Ectodermal cell (in vitro differentiated cells): ENCODE measurements at regions not wholly inside any gene's neighbourhood (a gene's known extent, or its start where the extent isn't known, plus 50 kb on each side); places are given as distances from the start of the nearest gene placed in this dataset.

Experiments
- H3K27ac ChIP-seq: 2 replicates; pipeline ENCODE4 v1.7.0; 2013; ENCODE audit warnings: mild to moderate bottlenecking, low read depth, low read length; ENCODE audit not compliant: insufficient read depth, poor library complexity, severe bottlenecking
- H3K27me3 ChIP-seq: 2 replicates; pipeline ENCODE4 v1.7.0; 2013; ENCODE audit warnings: mild to moderate bottlenecking, low read length; ENCODE audit not compliant: insufficient read depth, control insufficient read depth, poor library complexity, severe bottlenecking
- H3K36me3 ChIP-seq: one replicate; pipeline ENCODE4 v1.7.0; 2013; ENCODE audit warnings: low read length; ENCODE audit not compliant: control insufficient read depth, insufficient read depth
- H3K4me1 ChIP-seq: one replicate; pipeline ENCODE4 v1.7.0; 2013; ENCODE audit warnings: low read length; ENCODE audit not compliant: control insufficient read depth, insufficient read depth
- H3K4me3 ChIP-seq: 2 replicates; pipeline ENCODE4 v1.7.0; 2013; ENCODE audit warnings: low read depth, low read length, control low read depth; ENCODE audit not compliant: insufficient read depth
- H3K9me3 ChIP-seq: 2 replicates; pipeline ENCODE4 v1.7.0; 2013; ENCODE audit warnings: mild to moderate bottlenecking, low read length, moderate library complexity; ENCODE audit not compliant: control insufficient read depth
- WGBS, 2 experiments: methylation state at CpG; one replicate each; pipeline ENCODE4 v1.1.7; 2013; ENCODE audit warnings: missing lambda C conversion rate in 2 of 2; 5-methylcytosine and 5-hydroxymethylcytosine counted together

- H3K9me3 ChIP-seq, result no peaks in the 10 kb centered on the region
- no peak overlapping the region for H3K27ac ChIP-seq
- WGBS, 2 experiments, result 100% methylated on average over 1 of the region's 1 CpG; no CpG with 5 or more reads in 1 of the 2 experiments
These were observed 139.9 kb upstream of the B3GALT2 start for GRCh38 chr1:193326296-193326695.

GRCh38 chr1:193325771-193326170 is 139.4 kb upstream of the B3GALT2 start:
- H3K36me3 ChIP-seq, result no peaks in the 10 kb centered on the region
- H3K4me3 ChIP-seq, result no peak overlapping the region
- H3K27ac ChIP-seq, result no peak overlapping the region
- H3K27me3 ChIP-seq, result no peaks in the 10 kb centered on the region
- H3K9me3 ChIP-seq, result no peaks in the 10 kb centered on the region
- WGBS, 2 experiments, result 85 to 93% methylated on average over 4 of the region's 4 CpGs
- no peaks in the 10 kb centered on the region for H3K4me1 ChIP-seq

More at GRCh38 chr1:193326296-193326695, 139.9 kb upstream of the B3GALT2 start:
- no peaks in the 10 kb centered on the region for H3K36me3 ChIP-seq
- H3K4me1 ChIP-seq, result no peaks in the 10 kb centered on the region
- H3K27me3 ChIP-seq, result no peaks in the 10 kb centered on the region
- H3K4me3 ChIP-seq, result no peak overlapping the region

- H3K9me3 ChIP-seq, result no peaks in the 10 kb centered on the region
- no peaks in the 10 kb centered on the region for H3K4me1 ChIP-seq
- 100% methylated on average over 1 of the region's 1 CpG; no CpG with 5 or more reads in 1 of the 2 experiments for WGBS, 2 experiments
- H3K27me3 ChIP-seq, result no peaks in the 10 kb centered on the region
- H3K4me3 ChIP-seq, result no peak overlapping the region
- H3K36me3 ChIP-seq, result no peaks in the 10 kb centered on the region
- no peak overlapping the region for H3K27ac ChIP-seq
These were observed 138.6 kb upstream of the B3GALT2 start for GRCh38 chr1:193325042-193325441.

DNA sequence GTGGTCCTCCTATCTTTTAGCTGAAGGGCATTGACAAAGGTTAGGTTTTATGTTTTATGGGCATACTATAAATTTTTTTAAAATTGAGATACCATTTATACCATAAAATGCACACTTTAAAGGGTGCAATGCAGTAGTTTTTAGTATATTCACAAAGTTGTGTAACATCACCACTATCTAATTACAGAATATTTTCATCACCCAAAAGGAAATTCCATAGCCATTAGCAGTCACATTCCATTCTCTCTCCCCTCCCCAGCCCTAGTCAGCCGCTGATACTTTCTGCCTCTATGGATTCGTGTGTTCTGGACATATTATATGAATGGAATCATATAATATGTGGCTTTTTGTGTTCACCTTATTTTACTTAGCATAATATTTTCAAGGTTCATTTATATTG is 135.8 kb upstream of the B3GALT2 start:
- no peaks in the 10 kb centered on the region for H3K27me3 ChIP-seq
- no CpG with 5 or more reads among the region's 2 CpGs for WGBS, 2 experiments
- H3K4me3 ChIP-seq, result no peak overlapping the region
- H3K4me1 ChIP-seq, result no peaks in the 10 kb centered on the region
- H3K27ac ChIP-seq, result no peak overlapping the region
- H3K9me3 ChIP-seq, result no peaks in the 10 kb centered on the region
- no peaks in the 10 kb centered on the region for H3K36me3 ChIP-seq

GRCh38 chr1:193321242-193321840 is 134.9 kb upstream of the B3GALT2 start:
- WGBS, 2 experiments, result 88 to 100% methylated on average over 2 of the region's 2 CpGs
- H3K27ac ChIP-seq, result no peak overlapping the region

GRCh38 chr1:193320270-193320669 is 133.9 kb upstream of the B3GALT2 start:
- Histone ChIP-seq H3K27ac (no peak overlapping the region), H3K4me3 (no peak overlapping the region), H3K9me3 (no peaks in the 10 kb centered on the region), H3K4me1 (no peaks in the 10 kb centered on the region), H3K36me3 (no peaks in the 10 kb centered on the region), H3K27me3 (no peaks in the 10 kb centered on the region)
- WGBS, 2 experiments, result 96 to 100% methylated on average over 2 of the region's 2 CpGs

More at GRCh38 chr1:193321242-193321840, 134.9 kb upstream of the B3GALT2 start:
- H3K27me3 ChIP-seq, result no peaks in the 10 kb centered on the region
- no peaks in the 10 kb centered on the region for H3K4me1 ChIP-seq
- no peak overlapping the region for H3K4me3 ChIP-seq
- H3K9me3 ChIP-seq, result no peaks in the 10 kb centered on the region
- H3K36me3 ChIP-seq, result no peaks in the 10 kb centered on the region

DNA sequence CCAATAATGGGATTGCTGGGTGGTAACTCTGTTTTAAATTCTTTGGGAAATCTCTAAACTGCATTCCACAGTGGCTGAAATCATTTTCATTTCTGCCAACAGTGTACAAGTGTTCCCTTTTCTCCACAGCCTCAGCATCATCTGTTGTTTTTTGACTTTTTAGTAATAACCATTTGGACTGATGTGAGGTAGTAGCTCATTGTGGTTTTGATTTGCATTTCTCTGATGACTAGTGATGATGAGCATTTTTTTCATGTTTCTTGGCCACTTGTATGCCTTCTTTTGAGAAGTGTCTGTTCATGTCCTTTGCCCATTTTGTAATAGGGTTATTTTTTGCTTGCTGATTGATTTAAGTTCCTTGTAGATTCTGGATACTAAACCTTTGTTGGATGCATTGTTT is 131.9 kb upstream of the B3GALT2 start:
- Histone ChIP-seq H3K4me3 (no peak overlapping the region), H3K27me3 (no peaks in the 10 kb centered on the region), H3K27ac (no peak overlapping the region), H3K36me3 (no peaks in the 10 kb centered on the region), H3K9me3 (no peaks in the 10 kb centered on the region), H3K4me1 (no peaks in the 10 kb centered on the region)

- Histone ChIP-seq H3K27me3 (no peaks in the 10 kb centered on the region), H3K36me3 (no peaks in the 10 kb centered on the region), H3K9me3 (no peaks in the 10 kb centered on the region), H3K4me1 (no peaks in the 10 kb centered on the region), H3K27ac (no peak overlapping the region), H3K4me3 (no peak overlapping the region)
- 90 to 91% methylated on average over 12 to 15 of the region's 15 CpGs for WGBS, 2 experiments
These were observed 127.1 kb upstream of the B3GALT2 start for GRCh38 chr1:193313354-193314140.

DNA sequence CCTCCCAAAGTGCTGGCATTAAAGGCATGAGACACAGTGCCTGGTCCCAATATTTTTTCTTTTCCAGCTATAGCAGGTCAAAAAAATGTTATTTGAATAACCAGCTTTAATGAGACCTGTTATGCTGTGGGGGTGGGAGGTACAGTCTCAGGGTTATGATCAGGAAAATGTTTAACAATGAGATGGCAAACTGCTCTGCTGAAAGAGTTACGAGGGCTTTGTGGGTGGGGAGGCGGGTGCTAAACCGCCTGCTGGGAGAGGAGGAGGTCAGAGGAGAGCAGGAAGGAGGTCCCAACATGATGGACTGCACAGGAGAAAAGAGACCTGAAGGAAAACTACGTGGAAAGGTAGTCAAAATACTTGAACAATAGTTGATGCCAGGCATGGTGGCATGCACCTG is 126.0 kb upstream of the B3GALT2 start:
- Histone ChIP-seq H3K9me3 (no peaks in the 10 kb centered on the region), H3K36me3 (no peaks in the 10 kb centered on the region)
- 91 to 97% methylated on average over 4 of the region's 4 CpGs for WGBS, 2 experiments

GRCh38 chr1:193311226-193311948 is 125.0 kb upstream of the B3GALT2 start:
- no peaks in the 10 kb centered on the region for H3K9me3 ChIP-seq
- H3K36me3 ChIP-seq, result no peaks in the 10 kb centered on the region
- no peaks in the 10 kb centered on the region for H3K27me3 ChIP-seq
- H3K27ac ChIP-seq, result no peak overlapping the region
- no peaks in the 10 kb centered on the region for H3K4me1 ChIP-seq
- H3K4me3 ChIP-seq, result no peak overlapping the region
- 85 to 91% methylated on average over 4 of the region's 4 CpGs for WGBS, 2 experiments

More for the DNA sequence above, 126.0 kb upstream of the B3GALT2 start:
- Histone ChIP-seq H3K27me3 (no peaks in the 10 kb centered on the region), H3K4me3 (no peak overlapping the region), H3K27ac (no peak overlapping the region), H3K4me1 (no peaks in the 10 kb centered on the region)
